Caco-2 (cell line): ENCODE measurements at regions not wholly inside any gene's neighbourhood (a gene's known extent, or its start where the extent isn't known, plus 50 kb on each side); places are given as distances from the start of the nearest gene placed in this dataset.

Experiments
- BruUV-seq: library from RNA; stranded (reverse); fragments of 400-500 nt; replicated peaks from 2 replicates; lab custom pipeline; 2021; lab: Mats Ljungman, UMichigan
- CTCF ChIA-PET: fragments of 300-600 bp; sonication (Branson Sonifier 250); formaldehyde crosslinking; loops from one replicate; lab custom pipeline; 2022; ENCODE audit warnings: antibody characterized with exemption; lab: Charles Lee
- POLR2A ChIA-PET: fragments of 300-600 bp; sonication (Branson Sonifier 250); formaldehyde crosslinking; loops from one replicate; lab custom pipeline; 2022; ENCODE audit warnings: antibody characterized with exemption; lab: Charles Lee
- DNase-seq, 2 experiments: peaks; one replicate each; pipeline versions ENCODE4 v3.0.0 to v3.0.0-alpha.2; 2020 to 2022
- H3K27me3 ChIP-seq: replicated peaks from 2 replicates; pipeline ENCODE4 v1.6.0; 2011; ENCODE audit warnings: low read length; ENCODE audit not compliant: control insufficient read depth, insufficient read depth
- H3K36me3 ChIP-seq: 2 replicates; pipeline ENCODE4 v1.5.1; 2011; ENCODE audit warnings: low read length; ENCODE audit not compliant: control insufficient read depth, insufficient read depth
- H3K4me1 ChIP-seq: fragments of 250-450 bp; sonication (Bioruptor Pico); 2 replicates; pipeline ENCODE4 v1.5.1; 2020; ENCODE audit warnings: mild to moderate bottlenecking
- H3K4me3 ChIP-seq: 2 replicates; pipeline ENCODE4 v1.5.1; 2011; ENCODE audit warnings: low read depth, mild to moderate bottlenecking, control low read depth, low read length
- H3K9me3 ChIP-seq: fragments of 250-450 bp; sonication (Bioruptor Pico); 2 replicates; pipeline ENCODE4 v1.5.1; 2020; ENCODE audit warnings: mild to moderate bottlenecking, moderate library complexity
- H3K27ac Mint-ChIP-seq: one replicate; pipeline ENCODE4 v1.8.0; 2022; ENCODE audit warnings: mixed read lengths; ENCODE audit not compliant: unreplicated experiment
- H3K27me3 Mint-ChIP-seq: one replicate; pipeline ENCODE4 v1.8.0; 2022; ENCODE audit warnings: mixed read lengths; ENCODE audit not compliant: insufficient read depth, unreplicated experiment
- H3K36me3 Mint-ChIP-seq: one replicate; pipeline ENCODE4 v1.8.0; 2022; ENCODE audit warnings: mild to moderate bottlenecking, mixed read lengths; ENCODE audit not compliant: insufficient read depth, unreplicated experiment
- H3K4me1 Mint-ChIP-seq: one replicate; pipeline ENCODE4 v1.8.0; 2022; ENCODE audit warnings: low read depth, mixed read lengths; ENCODE audit not compliant: unreplicated experiment
- H3K4me3 Mint-ChIP-seq: one replicate; pipeline ENCODE4 v1.8.0; 2022; ENCODE audit warnings: mild to moderate bottlenecking, moderate library complexity, mixed read lengths; ENCODE audit not compliant: unreplicated experiment
- H3K9me3 Mint-ChIP-seq: one replicate; pipeline ENCODE4 v1.8.0; 2022; ENCODE audit warnings: mixed read lengths; ENCODE audit not compliant: unreplicated experiment
- intact Hi-C: fragments of 100-400 bp; cut with micrococcal nuclease; formaldehyde crosslinking; loops from one replicate; pipeline ENCODE4 v1.10.0; 2022; ENCODE audit not compliant: unreplicated experiment
- TF ChIP-seq, protein P1 (sequence below), 2 experiments: fragments of 200-600 bp in 1 of 2; IDR thresholded peaks; 1 replicate in 1 of 2; 2 replicates in 1 of 2; pipeline versions ENCODE4 v1.5.1 to v1.8.0; 2011 to 2022; ENCODE audit warnings: antibody characterized with exemption in 1 of 2, control low read depth in 1 of 2, inconsistent platforms in 1 of 2, low read depth in 1 of 2, low read length in 1 of 2, mild to moderate bottlenecking in 1 of 2, moderate library complexity in 1 of 2; ENCODE audit not compliant: insufficient read depth in 1 of 2, severe bottlenecking in 1 of 2, unreplicated experiment in 1 of 2

DNA sequence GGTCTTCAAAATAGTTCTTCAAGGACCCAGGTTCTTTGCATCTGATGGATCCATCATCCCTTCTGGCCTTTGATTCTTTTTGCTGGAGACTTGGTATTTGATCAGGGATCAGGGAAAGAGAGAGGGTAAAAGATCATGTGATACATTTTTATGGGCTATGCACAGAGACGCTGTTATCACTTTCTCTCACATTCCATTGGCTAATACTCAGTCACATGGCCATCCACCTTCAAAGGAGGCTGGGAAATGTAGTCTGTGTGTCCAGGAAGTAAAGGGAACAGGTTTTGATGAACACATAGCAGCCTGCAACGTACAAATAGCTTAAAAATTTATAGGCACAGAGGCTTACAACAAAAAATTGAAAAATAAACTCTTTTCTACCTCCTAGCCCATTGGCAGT is 629.6 kb upstream of the FANCL start:
- BruUV-seq = no TSS peak
- no peak overlapping the region for H3K4me3 Mint-ChIP-seq
- no peaks in the 10 kb centered on the region; the same call in 1 of the 2 replicates for H3K4me1 ChIP-seq
- H3K36me3 ChIP-seq = no peaks in the 10 kb centered on the region
- H3K4me1 Mint-ChIP-seq = no peaks in the 10 kb centered on the region
- POLR2A ChIA-PET = no interaction called here
- CTCF ChIA-PET = no interaction called here
- H3K4me3 ChIP-seq = no peak overlapping the region
- no peaks in the 10 kb centered on the region for H3K27me3 Mint-ChIP-seq
- TF ChIP-seq, protein P1, sequence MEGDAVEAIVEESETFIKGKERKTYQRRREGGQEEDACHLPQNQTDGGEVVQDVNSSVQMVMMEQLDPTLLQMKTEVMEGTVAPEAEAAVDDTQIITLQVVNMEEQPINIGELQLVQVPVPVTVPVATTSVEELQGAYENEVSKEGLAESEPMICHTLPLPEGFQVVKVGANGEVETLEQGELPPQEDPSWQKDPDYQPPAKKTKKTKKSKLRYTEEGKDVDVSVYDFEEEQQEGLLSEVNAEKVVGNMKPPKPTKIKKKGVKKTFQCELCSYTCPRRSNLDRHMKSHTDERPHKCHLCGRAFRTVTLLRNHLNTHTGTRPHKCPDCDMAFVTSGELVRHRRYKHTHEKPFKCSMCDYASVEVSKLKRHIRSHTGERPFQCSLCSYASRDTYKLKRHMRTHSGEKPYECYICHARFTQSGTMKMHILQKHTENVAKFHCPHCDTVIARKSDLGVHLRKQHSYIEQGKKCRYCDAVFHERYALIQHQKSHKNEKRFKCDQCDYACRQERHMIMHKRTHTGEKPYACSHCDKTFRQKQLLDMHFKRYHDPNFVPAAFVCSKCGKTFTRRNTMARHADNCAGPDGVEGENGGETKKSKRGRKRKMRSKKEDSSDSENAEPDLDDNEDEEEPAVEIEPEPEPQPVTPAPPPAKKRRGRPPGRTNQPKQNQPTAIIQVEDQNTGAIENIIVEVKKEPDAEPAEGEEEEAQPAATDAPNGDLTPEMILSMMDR (IDR thresholded peaks at IDR 0.05; ENCODE audit: insufficient read depth in 1 of 2, low read depth in 1 of 2, low read length in 1 of 2, severe bottlenecking in 1 of 2, unreplicated experiment in 1 of 2) = no peak
- H3K27me3 ChIP-seq = no peaks in the 10 kb centered on the region
- H3K27ac Mint-ChIP-seq = no peak overlapping the region
- intact Hi-C loops = loop anchor here (1.0 to 10.0 kb wide), 6 partner anchors 14 to 296 kb away; no protein-coding TSS in a partner anchor
- no peaks in the 10 kb centered on the region for H3K9me3 Mint-ChIP-seq
- no peaks in the 10 kb centered on the region for H3K9me3 ChIP-seq
- DNase-seq = peak; percentile 41 to 44
- H3K36me3 Mint-ChIP-seq = no peaks in the 10 kb centered on the region

DNA sequence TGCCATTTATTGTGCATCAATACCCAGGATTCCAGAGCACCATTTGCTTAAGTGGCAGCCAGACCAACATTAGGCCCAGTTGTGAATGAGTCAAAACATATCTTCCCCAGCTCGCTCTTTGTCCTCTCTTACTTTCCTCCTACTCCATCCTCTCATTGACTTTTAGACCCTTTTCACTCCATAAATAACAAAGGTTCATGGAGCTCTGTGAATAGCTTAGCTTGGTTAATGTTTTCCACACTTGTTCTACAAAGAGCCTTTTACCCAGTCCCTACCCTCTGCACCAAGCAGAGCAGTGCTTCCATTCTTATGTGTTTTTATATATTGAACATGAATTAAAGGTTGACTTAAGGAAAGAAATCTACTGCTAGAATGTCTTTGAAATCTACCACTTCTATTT is 625.8 kb upstream of the FANCL start:
- BruUV-seq = no TSS peak
- Histone ChIP-seq H3K27me3 (no peaks in the 10 kb centered on the region), H3K9me3 (no peaks in the 10 kb centered on the region), H3K4me1 (no peaks in the 10 kb centered on the region; the same call in 1 of the 2 replicates), H3K4me3 (no peak overlapping the region), H3K36me3 (no peaks in the 10 kb centered on the region)
- ChIA-PET POLR2A (no interaction called here), CTCF (no interaction called here)
- Mint-ChIP-seq H3K36me3 (no peaks in the 10 kb centered on the region), H3K4me1 (no peaks in the 10 kb centered on the region), H3K27ac (no peak overlapping the region), H3K9me3 (peaks cover 4% of the 10 kb centered on the region), H3K27me3 (no peaks in the 10 kb centered on the region), H3K4me3 (no peak overlapping the region)
- no peak for DNase-seq
- intact Hi-C loops = no loop called here
- TF ChIP-seq, protein P1 (IDR thresholded peaks at IDR 0.05; ENCODE audit: insufficient read depth in 1 of 2, low read depth in 1 of 2, low read length in 1 of 2, severe bottlenecking in 1 of 2, unreplicated experiment in 1 of 2) = no peak

DNA sequence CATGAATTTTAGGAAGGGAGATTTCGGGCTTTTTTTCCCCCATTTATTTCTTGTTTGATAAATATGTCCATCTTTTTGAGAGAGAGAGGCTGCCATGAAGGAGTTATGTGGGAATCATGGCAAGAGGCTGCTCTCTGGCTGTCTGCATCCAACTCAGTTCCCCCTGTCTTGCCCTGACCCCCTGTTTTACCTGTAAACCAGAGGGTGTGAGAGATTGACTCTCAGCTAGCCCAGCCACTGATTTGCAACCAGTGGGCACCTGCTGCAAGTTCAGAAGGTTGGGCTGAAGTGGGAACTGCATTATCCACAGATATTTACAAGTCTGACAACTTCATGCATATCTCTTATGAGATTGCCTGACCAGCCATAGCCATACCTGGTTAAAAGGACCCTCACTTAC is 625.4 kb upstream of the FANCL start:
- H3K9me3 Mint-ChIP-seq = peaks cover 8% of the 10 kb centered on the region
- Histone ChIP-seq H3K4me3 (no peak overlapping the region), H3K4me1 (no peaks in the 10 kb centered on the region; the same call in 1 of the 2 replicates), H3K36me3 (no peaks in the 10 kb centered on the region), H3K9me3 (no peaks in the 10 kb centered on the region), H3K27me3 (no peaks in the 10 kb centered on the region)
- ChIA-PET CTCF (no interaction called here), POLR2A (no interaction called here)
- no peaks in the 10 kb centered on the region for H3K27me3 Mint-ChIP-seq
- no peaks in the 10 kb centered on the region for H3K4me1 Mint-ChIP-seq
- intact Hi-C loops = no loop called here
- H3K36me3 Mint-ChIP-seq = no peaks in the 10 kb centered on the region
- no peak overlapping the region for H3K27ac Mint-ChIP-seq
- BruUV-seq = no TSS peak
- no peak for DNase-seq
- H3K4me3 Mint-ChIP-seq = no peak overlapping the region
- TF ChIP-seq, protein P1 (IDR thresholded peaks at IDR 0.05; ENCODE audit: insufficient read depth in 1 of 2, low read depth in 1 of 2, low read length in 1 of 2, severe bottlenecking in 1 of 2, unreplicated experiment in 1 of 2) = no peak
